HG02798 (cell line): ENCODE measurements at regions not wholly inside any gene's neighbourhood (a gene's known extent, or its start where the extent isn't known, plus 50 kb on each side); places are given as distances from the start of the nearest gene placed in this dataset.

Source experiments
- ATAC-seq: cut with Tn5 transposase; IDR thresholded peaks from one replicate; pipeline ENCODE4 v1.9.1; 2021; ENCODE audit warnings: mild to moderate bottlenecking; ENCODE audit not compliant: unreplicated experiment, poor library complexity

- ATAC-seq: no peak
Observed at GRCh38 chr6:14716499-14717146, 529.2 kb upstream of the JARID2 start.

GRCh38 chr6:14717307-14717706 is 528.6 kb upstream of the JARID2 start:
- no peak for ATAC-seq

- ATAC-seq: no peak
Observed at GRCh38 chr6:14718861-14719260, 527.0 kb upstream of the JARID2 start.

GRCh38 chr6:14719270-14719669 is 526.6 kb upstream of the JARID2 start:
- ATAC-seq: no peak

GRCh38 chr6:14720411-14721102 is 525.3 kb upstream of the JARID2 start:
- no peak for ATAC-seq

GRCh38 chr6:14721103-14721758 is 524.6 kb upstream of the JARID2 start:
- no peak for ATAC-seq

- ATAC-seq: no peak
Observed at GRCh38 chr6:14722001-14722562, 523.8 kb upstream of the JARID2 start.

GRCh38 chr6:14722704-14723103 is 523.2 kb upstream of the JARID2 start:
- no peak for ATAC-seq

- no peak for ATAC-seq
Observed at GRCh38 chr6:14723535-14724086, 522.3 kb upstream of the JARID2 start.

GRCh38 chr6:14724549-14724948 is 521.3 kb upstream of the JARID2 start:
- no peak for ATAC-seq

GRCh38 chr6:14726816-14727493 is 518.9 kb upstream of the JARID2 start:
- ATAC-seq: no peak

- ATAC-seq: no peak
Observed at GRCh38 chr6:14727494-14728395, 518.1 kb upstream of the JARID2 start.

GRCh38 chr6:14728396-14729024 is 517.4 kb upstream of the JARID2 start:
- no peak for ATAC-seq

GRCh38 chr6:14729129-14729871 is 516.6 kb upstream of the JARID2 start:
- no peak for ATAC-seq

- ATAC-seq: no peak
Observed at GRCh38 chr6:14730654-14731053, 515.2 kb upstream of the JARID2 start.

- no peak for ATAC-seq
Observed at GRCh38 chr6:14731611-14732010, 514.3 kb upstream of the JARID2 start.

- ATAC-seq: no peak
Observed at GRCh38 chr6:14732226-14732843, 513.5 kb upstream of the JARID2 start.
